Upper lobe of left lung (tissue), 4 donors: ENCODE measurements at regions not wholly inside any gene's neighbourhood (a gene's known extent, or its start where the extent isn't known, plus 50 kb on each side); places are given as distances from the start of the nearest gene placed in this dataset.

Experiments used
- EP300 ChIP-seq, 4 donors: sonication (generic); formaldehyde crosslinking; IDR thresholded peaks; one replicate each; pipeline ENCODE4 v1.5.1; 2017; ENCODE audit warnings: antibody characterized with exemption in 4 of 4, control low read depth in 2 of 4
- POLR2A ChIP-seq, 4 donors: fragments of 450-650 bp; IDR thresholded peaks; one replicate each; pipeline ENCODE4 v1.5.1; 2016 to 2017; ENCODE audit warnings: antibody characterized with exemption in 4 of 4, mild to moderate bottlenecking in 2 of 4
- TF ChIP-seq, protein P1 (sequence below), 6 experiments: fragments of 450-650 bp in 4 of 6; fragments of 200-600 bp in 2 of 6; sonication (generic) in 2 of 6; IDR thresholded peaks; one replicate each; pipeline ENCODE4 v1.5.1; 2016 to 2019; ENCODE audit warnings: antibody characterized with exemption in 6 of 6

DNA sequence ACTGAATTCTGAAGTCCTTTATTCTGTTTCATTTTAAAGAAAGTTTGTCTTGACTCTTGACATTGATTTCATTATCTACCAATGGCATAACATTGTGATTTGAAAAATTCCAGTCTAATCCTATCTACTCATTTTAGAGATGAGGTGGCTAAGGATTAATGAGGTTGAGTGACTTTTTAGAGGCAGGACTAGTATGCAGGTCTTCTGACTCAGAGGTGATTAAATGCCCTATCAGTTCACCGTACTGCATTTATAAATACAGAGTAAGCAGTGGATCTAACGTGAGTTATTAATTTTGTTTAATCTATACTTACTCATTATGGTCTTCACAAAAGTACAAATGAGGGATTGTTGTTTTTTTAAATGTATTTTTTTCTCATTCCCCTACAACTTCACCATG is 277.6 kb downstream of the PTBP2 start:
- TF ChIP-seq, protein P1, sequence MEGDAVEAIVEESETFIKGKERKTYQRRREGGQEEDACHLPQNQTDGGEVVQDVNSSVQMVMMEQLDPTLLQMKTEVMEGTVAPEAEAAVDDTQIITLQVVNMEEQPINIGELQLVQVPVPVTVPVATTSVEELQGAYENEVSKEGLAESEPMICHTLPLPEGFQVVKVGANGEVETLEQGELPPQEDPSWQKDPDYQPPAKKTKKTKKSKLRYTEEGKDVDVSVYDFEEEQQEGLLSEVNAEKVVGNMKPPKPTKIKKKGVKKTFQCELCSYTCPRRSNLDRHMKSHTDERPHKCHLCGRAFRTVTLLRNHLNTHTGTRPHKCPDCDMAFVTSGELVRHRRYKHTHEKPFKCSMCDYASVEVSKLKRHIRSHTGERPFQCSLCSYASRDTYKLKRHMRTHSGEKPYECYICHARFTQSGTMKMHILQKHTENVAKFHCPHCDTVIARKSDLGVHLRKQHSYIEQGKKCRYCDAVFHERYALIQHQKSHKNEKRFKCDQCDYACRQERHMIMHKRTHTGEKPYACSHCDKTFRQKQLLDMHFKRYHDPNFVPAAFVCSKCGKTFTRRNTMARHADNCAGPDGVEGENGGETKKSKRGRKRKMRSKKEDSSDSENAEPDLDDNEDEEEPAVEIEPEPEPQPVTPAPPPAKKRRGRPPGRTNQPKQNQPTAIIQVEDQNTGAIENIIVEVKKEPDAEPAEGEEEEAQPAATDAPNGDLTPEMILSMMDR (IDR thresholded peaks at IDR 0.05), result no peak
- TF ChIP-seq EP300 (IDR thresholded peaks at IDR 0.05), result no peak
- no peak for TF ChIP-seq POLR2A (IDR thresholded peaks at IDR 0.05)
